Astrocyte (in vitro differentiated cells and primary cell): ENCODE measurements at regions not wholly inside any gene's neighbourhood (a gene's known extent, or its start where the extent isn't known, plus 50 kb on each side); places are given as distances from the start of the nearest gene placed in this dataset.

Source experiments
- DNase-seq: peaks from one replicate; pipeline ENCODE4 v3.0.0-alpha.2; 2010; ENCODE audit warnings: low read depth
- FAIRE-seq: peaks from 2 replicates; lab custom pipeline; 2011; peaks lifted over from hg19 to GRCh38; lab: Jason Lieb, UNC
- H2AFZ ChIP-seq: 2 replicates; pipeline ENCODE4 v1.6.0; 2012; ENCODE audit warnings: low read depth, low read length, inconsistent platforms
- H3K27ac ChIP-seq: 2 replicates; pipeline ENCODE4 v1.5.1; 2011; ENCODE audit warnings: low read depth, low read length, inconsistent platforms
- H3K27me3 ChIP-seq: 2 replicates; pipeline ENCODE4 v1.6.0; 2011; ENCODE audit warnings: low read length, inconsistent platforms; ENCODE audit not compliant: insufficient read depth
- H3K36me3 ChIP-seq: 2 replicates; pipeline ENCODE4 v1.5.1; 2011; ENCODE audit warnings: low read length, inconsistent platforms; ENCODE audit not compliant: insufficient read depth
- H3K4me1 ChIP-seq: 2 replicates; pipeline ENCODE4 v1.5.1; 2011; ENCODE audit warnings: low read length, inconsistent platforms; ENCODE audit not compliant: insufficient read depth
- H3K4me2 ChIP-seq: 2 replicates; pipeline ENCODE4 v1.6.0; 2012; ENCODE audit warnings: low read length, inconsistent platforms
- H3K4me3 ChIP-seq: 2 replicates; pipeline ENCODE4 v1.5.1; 2011; ENCODE audit warnings: low read depth, mild to moderate bottlenecking, low read length, inconsistent platforms; ENCODE audit not compliant: insufficient read depth
- H3K79me2 ChIP-seq: 2 replicates; pipeline ENCODE4 v1.6.0; 2012; ENCODE audit warnings: mild to moderate bottlenecking, low read length, inconsistent platforms; ENCODE audit not compliant: insufficient read depth
- H3K9ac ChIP-seq: 2 replicates; pipeline ENCODE4 v1.6.0; 2012; ENCODE audit warnings: mild to moderate bottlenecking, low read length, inconsistent platforms
- H3K9me3 ChIP-seq: 2 replicates; pipeline ENCODE4 v1.5.1; 2012; ENCODE audit warnings: low read depth, mild to moderate bottlenecking, low read length, inconsistent platforms; ENCODE audit not compliant: insufficient read depth
- H4K20me1 ChIP-seq: 2 replicates; pipeline ENCODE4 v1.6.0; 2012; ENCODE audit warnings: low read length, inconsistent platforms; ENCODE audit not compliant: insufficient read depth
- H3K27ac Mint-ChIP-seq: one replicate; pipeline ENCODE4 v1.8.0; 2021; ENCODE audit warnings: mild to moderate bottlenecking, mixed read lengths; ENCODE audit not compliant: unreplicated experiment
- H3K27me3 Mint-ChIP-seq: one replicate; pipeline ENCODE4 v1.8.0; 2021; ENCODE audit warnings: low read depth, mixed read lengths; ENCODE audit not compliant: unreplicated experiment
- H3K36me3 Mint-ChIP-seq: one replicate; pipeline ENCODE4 v1.8.0; 2021; ENCODE audit warnings: low read depth, mixed read lengths; ENCODE audit not compliant: unreplicated experiment
- H3K4me1 Mint-ChIP-seq: one replicate; pipeline ENCODE4 v1.8.0; 2021; ENCODE audit warnings: low read depth, mixed read lengths; ENCODE audit not compliant: unreplicated experiment
- H3K4me3 Mint-ChIP-seq: one replicate; pipeline ENCODE4 v1.8.0; 2021; ENCODE audit warnings: mild to moderate bottlenecking, moderate library complexity, mixed read lengths; ENCODE audit not compliant: unreplicated experiment
- H3K9me3 Mint-ChIP-seq: one replicate; pipeline ENCODE4 v1.8.0; 2021; ENCODE audit warnings: mild to moderate bottlenecking, mixed read lengths; ENCODE audit not compliant: unreplicated experiment
- CTCF ChIP-seq: IDR thresholded peaks from 2 replicates; pipeline ENCODE4 v1.5.1; 2011; ENCODE audit warnings: low read depth, mild to moderate bottlenecking, inconsistent platforms, low read length, moderate library complexity; ENCODE audit not compliant: insufficient read depth
- EZH2 ChIP-seq: IDR thresholded peaks from 2 replicates; pipeline ENCODE4 v1.6.1; 2012; ENCODE audit warnings: mild to moderate bottlenecking, low read length, inconsistent platforms; ENCODE audit not compliant: insufficient read depth

GRCh38 chr15:87225436-87225835 lies 1031.1 kb downstream of the NTRK3 start:
- Histone ChIP-seq H3K9ac (no peak overlapping the region), H3K27ac (no peak overlapping the region), H3K4me2 (no peak overlapping the region), H3K27me3 (no peaks in the 10 kb centered on the region), H3K9me3 (no peaks in the 10 kb centered on the region), H3K4me3 (no peak overlapping the region), H3K79me2 (no peaks in the 10 kb centered on the region), H2AFZ (no peak overlapping the region), H3K4me1 (peaks cover 7% of the 10 kb centered on the region), H3K36me3 (no peaks in the 10 kb centered on the region), H4K20me1 (no peaks in the 10 kb centered on the region)
- Mint-ChIP-seq H3K27me3 (no peaks in the 10 kb centered on the region), H3K4me3 (no peak overlapping the region), H3K36me3 (no peaks in the 10 kb centered on the region), H3K27ac (no peak overlapping the region), H3K4me1 (peaks cover 10% of the 10 kb centered on the region), H3K9me3 (no peaks in the 10 kb centered on the region)
- no peak for FAIRE-seq
- TF ChIP-seq EZH2, result no peak
- TF ChIP-seq CTCF, result no peak
- DNase-seq, result no peak

- H3K36me3 Mint-ChIP-seq, result no peaks in the 10 kb centered on the region
- no peak for FAIRE-seq
Observed at GRCh38 chr15:87224404-87224803, 1032.1 kb downstream of the NTRK3 start.

More at GRCh38 chr15:87224404-87224803, 1032.1 kb downstream of the NTRK3 start:
- Histone ChIP-seq H2AFZ (no peak overlapping the region), H3K36me3 (no peaks in the 10 kb centered on the region), H3K27me3 (no peaks in the 10 kb centered on the region), H3K4me1 (peaks cover 7% of the 10 kb centered on the region), H3K9me3 (no peaks in the 10 kb centered on the region), H3K4me2 (no peak overlapping the region), H3K4me3 (no peak overlapping the region), H3K27ac (no peak overlapping the region), H3K9ac (no peak overlapping the region), H3K79me2 (no peaks in the 10 kb centered on the region), H4K20me1 (no peaks in the 10 kb centered on the region)
- Mint-ChIP-seq H3K4me3 (no peak overlapping the region), H3K27ac (peak overlapping the region; percentile 16), H3K4me1 (peaks cover 18% of the 10 kb centered on the region), H3K27me3 (no peaks in the 10 kb centered on the region), H3K9me3 (no peaks in the 10 kb centered on the region)
- peak; percentile 80 for DNase-seq
- no peak for TF ChIP-seq CTCF
- TF ChIP-seq EZH2, result no peak
